Fibroblast of the conjunctiva (primary cell): ENCODE measurements at regions not wholly inside any gene's neighbourhood (a gene's known extent, or its start where the extent isn't known, plus 50 kb on each side); places are given as distances from the start of the nearest gene placed in this dataset.
"Not testable (repeated sequence)": the region's sequence is repeated elsewhere in the genome, so short reads cannot be mapped to it uniquely, and the experiment has no call there.

Source experiments
- DNase-seq: peaks from one replicate; pipeline ENCODE4 v3.0.0-alpha.2; 2010; ENCODE audit warnings: low read depth

DNA sequence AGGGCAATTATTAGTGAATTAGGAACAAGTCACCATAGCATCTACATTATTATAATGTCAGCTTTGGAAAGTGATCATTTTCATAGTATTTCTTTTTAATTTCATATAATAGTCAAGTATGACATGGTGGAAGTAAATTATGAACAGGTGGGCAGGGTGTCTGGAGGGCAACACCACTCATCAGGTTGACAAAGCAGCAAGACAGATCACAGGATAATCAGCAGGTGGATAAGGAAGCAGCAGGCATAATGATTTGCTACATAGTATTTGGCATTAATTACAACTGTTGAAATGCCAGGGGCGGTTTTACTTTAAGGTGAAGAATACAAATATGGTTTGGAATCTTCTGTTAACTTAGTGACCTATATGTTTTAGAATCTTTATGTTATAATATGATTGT lies 1342.2 kb downstream of the PLA2G4A start:
- no peak for DNase-seq

DNA sequence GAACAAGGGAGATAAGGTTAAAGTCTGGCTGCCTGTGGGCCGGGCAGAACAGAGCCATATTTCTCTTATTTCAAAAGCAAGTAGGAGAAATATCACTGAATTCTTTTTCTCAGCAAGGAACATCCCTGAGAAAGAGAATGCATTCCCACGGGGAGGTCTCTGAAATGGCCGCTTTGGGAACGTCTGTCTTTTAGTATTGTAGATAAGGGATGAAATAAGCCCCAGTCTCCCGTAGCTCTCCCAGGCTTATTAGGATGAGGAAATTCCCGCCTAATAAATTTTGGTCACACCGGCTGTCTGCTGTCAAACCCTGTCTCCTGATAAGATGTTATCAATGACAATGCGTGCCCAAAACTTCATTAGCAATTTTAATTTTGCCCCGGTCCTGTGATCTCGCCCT lies 1353.3 kb downstream of the PLA2G4A start:
- DNase-seq = not testable (repeated sequence)

DNA sequence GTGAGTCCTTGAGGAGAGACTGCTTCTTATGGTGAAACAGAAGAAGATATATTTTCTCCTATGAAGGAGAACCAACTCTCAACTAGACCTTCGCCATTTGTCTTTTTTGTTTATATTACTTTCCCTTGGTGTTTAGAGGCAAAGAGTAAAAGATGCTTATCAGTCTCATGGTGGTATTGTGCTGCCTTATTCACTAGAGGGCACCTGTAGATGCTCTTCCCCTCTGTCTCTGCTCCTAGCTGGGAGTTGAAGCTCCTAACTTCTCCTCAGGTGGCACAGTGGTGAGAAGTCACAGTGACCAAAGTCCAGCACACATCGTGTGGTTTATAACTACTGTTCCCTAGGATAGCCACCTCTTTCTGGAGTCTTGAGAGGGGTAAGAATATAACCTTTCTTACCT lies 1359.6 kb downstream of the PLA2G4A start:
- no peak for DNase-seq

DNA sequence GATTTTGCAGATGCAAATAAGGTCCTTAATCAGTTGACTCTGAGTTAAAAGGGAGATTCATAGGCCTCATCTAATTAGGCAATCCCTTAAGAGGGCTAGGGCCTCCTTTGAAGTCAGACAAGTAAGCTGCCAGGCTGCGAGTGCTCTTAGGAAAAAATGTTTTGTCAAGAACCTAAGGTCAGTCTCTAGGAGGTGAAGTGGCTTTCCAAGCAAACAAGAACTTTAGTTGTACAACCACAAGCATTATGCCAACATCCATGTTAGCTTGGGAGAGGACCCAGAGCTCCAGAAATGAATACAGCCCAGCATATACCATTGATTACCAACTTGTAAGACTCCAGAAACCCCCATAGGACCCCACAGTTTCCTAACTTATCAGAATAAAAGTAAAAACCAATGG lies 1366.2 kb downstream of the PLA2G4A start:
- DNase-seq = no peak

DNA sequence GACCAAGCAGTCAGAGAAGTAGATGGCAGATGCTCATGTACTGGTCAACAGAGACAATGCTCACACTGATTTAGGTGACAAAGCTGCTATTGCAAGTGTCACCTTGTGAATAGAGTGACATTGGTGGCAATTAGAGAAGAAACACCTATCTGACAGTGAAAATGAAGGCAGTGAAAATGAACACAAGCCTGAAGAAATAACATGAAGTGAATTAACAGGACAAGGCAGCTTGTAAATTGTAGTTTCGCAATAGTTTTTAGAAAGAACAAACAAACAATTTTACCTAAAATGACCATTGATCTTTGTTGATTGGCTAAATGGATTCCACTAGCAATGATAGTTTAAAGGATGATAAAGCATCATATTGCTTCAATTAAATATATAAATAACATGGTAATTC lies 1389.5 kb downstream of the PLA2G4A start:
- no peak for DNase-seq

- no peak for DNase-seq
Observed at GRCh38 chr1:188220051-188220450, 1391.3 kb downstream of the PLA2G4A start.

DNA sequence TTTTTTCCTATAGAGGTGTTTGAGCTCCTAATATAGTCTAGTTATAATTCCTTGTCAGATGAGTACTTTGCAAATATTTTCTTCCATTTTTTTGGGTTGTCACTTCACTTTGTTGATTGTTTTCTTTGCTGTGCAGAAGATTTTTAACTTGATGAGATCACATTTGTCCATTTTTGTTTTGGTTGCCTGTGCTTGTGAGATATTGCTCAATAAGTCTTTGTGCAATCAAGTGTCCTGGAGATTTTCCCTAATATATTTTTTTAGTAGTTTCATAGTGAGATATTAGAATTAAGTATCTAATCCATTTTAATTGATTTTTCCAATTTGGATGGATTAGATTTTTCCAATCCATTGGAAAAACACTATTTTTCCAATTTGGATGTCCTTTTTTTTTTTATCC lies 1395.5 kb downstream of the PLA2G4A start:
- no peak for DNase-seq

- no peak for DNase-seq
Observed at GRCh38 chr1:188225975-188226374, 1397.2 kb downstream of the PLA2G4A start.

DNA sequence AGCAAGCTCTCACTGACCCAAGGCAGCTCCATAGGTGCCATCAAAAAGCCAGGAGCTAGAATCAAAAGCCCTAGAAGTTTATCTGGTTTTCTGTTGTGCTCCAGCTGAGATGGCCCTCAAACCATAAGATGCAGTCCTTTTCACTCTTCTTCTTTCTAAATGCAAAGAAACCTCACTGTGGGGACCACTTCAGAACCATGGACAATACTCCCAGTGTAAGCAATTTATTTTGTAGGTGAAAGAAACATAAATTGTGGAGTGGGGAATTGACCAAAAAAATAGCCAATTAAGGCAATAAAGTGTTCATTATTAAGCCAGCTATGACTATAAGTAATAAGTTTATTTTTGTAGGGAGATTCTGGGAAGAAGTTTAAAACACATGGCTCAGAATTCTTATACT lies 1399.9 kb downstream of the PLA2G4A start:
- DNase-seq = no peak

GRCh38 chr1:188237573-188238348 lies 1409.0 kb downstream of the PLA2G4A start:
- no peak for DNase-seq

DNA sequence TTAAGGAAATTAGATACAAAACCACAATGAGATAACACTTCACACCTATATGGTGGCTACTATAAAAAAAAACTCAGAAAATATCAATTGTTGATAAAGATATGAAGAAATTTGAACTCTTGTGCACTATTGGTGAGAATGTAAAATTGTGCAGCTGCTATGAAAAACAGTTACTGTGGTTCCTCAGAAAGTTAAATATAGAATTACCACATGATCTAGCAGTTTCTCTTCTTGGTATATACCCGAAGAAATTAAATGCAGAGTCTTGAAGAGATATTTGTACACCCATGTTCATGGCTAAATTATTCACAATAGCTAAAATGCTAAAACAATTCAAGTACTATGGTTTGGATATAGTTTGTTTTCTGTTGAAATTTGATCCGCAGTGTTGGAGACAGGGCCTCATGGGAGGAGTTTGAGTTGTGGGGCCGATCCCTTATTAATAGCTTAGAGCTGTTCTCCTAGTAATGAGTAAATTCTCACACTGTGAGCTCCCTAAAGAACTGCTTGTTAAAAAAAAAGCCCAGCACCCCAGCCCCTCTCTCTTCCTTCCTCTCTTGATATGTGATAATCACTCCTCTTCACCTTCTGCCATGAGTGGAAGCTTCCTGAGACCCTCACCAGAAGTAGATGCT lies 1412.1 kb downstream of the PLA2G4A start:
- DNase-seq = no peak

DNA sequence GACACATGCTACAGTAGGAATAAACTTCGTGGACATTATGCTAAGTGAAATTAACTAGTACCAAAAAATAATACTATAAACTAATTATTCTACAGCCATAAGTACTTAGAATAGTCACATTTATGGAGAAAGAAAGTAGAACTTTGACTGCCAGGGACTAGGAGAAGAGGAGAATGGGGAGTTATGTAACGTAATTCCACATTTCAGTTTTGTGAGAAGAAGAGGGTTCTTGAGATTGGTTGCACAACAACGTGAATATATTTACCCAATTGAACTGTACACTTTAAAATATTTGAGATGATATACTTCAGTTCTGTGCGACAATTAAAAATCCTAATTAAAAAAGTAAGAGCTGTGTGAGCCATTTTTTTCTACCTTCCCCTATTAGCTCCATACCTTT lies 1412.9 kb downstream of the PLA2G4A start:
- no peak for DNase-seq

GRCh38 chr1:188243456-188243855 lies 1414.7 kb downstream of the PLA2G4A start:
- no peak for DNase-seq

DNA sequence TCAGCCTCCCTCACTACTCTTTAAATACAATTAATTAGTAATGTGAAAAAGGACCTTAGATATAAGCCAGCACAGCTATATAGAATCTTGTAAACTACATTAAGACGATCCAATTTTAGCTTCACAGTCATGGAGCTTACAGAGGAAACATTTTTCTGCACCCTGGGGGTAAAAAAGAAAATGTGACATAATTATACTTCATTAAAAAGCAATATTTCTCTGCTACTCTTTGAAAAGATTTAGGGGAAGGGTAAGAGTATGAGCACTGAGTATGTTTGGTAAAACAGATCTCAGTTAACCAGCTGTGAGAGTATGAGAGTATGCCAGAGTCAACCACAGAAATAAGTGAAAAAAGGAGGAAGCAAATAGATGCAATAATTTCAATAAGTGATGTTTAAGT lies 1415.9 kb downstream of the PLA2G4A start:
- no peak for DNase-seq

DNA sequence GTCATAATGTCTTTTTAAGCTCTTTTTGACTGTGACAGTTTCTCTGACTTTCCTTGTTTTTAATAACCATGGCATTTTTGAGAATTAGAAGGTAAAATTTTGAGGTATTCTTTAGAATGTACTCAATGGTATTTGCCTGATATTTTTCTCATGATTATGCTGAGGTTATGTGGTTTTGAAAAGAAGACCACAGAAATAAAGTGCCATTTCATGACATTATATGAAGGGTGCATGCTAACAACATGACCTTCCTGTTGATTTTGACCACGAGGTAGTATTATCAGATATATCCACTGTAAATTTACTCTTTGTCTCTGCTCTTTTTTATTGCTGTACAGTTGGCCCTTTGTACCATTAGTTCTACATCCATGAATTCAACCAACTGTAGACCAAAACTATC lies 1418.5 kb downstream of the PLA2G4A start:
- no peak for DNase-seq

DNA sequence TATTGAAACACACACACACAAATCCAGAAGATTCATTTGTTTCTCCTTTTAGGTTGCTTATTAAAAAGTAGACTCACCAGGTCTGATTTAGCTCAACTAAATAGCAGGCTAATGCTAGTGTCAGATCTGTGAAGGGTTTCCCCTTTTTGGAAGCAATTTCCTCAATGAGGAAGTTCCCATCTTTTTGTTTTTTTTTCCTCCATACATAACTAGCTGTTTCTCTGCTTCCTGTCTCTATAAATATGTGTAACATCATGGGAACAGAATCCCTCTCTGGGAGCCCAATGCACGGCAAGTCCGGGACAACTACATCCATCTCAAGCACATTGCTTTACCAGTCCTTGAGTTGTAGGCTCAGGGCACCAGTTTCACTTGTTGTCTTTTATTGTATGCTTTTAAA lies 1421.1 kb downstream of the PLA2G4A start:
- no peak for DNase-seq

- no peak for DNase-seq
Observed at GRCh38 chr1:188251036-188251435, 1422.3 kb downstream of the PLA2G4A start.

- DNase-seq = no peak
Observed at GRCh38 chr1:188261849-188262248, 1433.1 kb downstream of the PLA2G4A start.

- DNase-seq = no peak
Observed at GRCh38 chr1:188269956-188270355, 1441.2 kb downstream of the PLA2G4A start.

GRCh38 chr1:188270497-188270896 lies 1441.7 kb downstream of the PLA2G4A start:
- no peak for DNase-seq

GRCh38 chr1:188277771-188278170 lies 1449.0 kb downstream of the PLA2G4A start:
- no peak for DNase-seq

DNA sequence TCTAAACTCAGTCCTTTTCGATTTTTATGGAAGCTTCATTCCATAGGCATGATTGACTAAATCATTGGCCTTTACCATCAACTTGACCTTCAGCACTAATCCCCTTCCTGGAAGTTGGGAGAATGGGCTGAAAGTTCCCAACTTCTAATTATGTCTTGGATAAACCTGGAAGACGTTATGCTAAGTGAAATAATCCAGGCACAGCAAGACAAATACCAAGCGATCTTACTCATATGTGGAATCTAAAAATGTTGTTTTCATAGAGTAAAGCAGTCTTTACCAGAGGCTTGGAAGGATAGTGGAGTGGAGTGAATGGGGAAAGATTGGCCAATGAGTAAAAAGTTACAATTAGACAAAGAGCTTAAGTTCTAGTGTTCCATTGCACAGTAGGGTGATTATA lies 1453.2 kb downstream of the PLA2G4A start:
- no peak for DNase-seq

- no peak for DNase-seq
Observed at GRCh38 chr1:188295157-188295556, 1466.4 kb downstream of the PLA2G4A start.

GRCh38 chr1:188302746-188303145 lies 1474.0 kb downstream of the PLA2G4A start:
- DNase-seq = no peak
